ENCODE measurements at regions not wholly inside any gene's neighbourhood (a gene's known extent, or its start where the extent isn't known, plus 50 kb on each side); places are given as distances from the start of the nearest gene placed in this dataset.

GRCh38 chr6:100262086-100262485, 202.6 kb downstream of the SIM1 start:
- TF ChIP-seq TAF1 (IDR thresholded peaks at IDR 0.05; ENCODE audit: borderline replicate concordance, insufficient read depth, low read length), result no peak

- TF ChIP-seq SIN3A (IDR thresholded peaks at IDR 0.05; ENCODE audit: borderline replicate concordance, insufficient read depth, low read length) (no peak), FOXP2 (optimal IDR thresholded peaks at IDR 0.05; ENCODE audit: borderline replicate concordance, extremely low read depth, extremely low read length, insufficient read depth) (no peak), REST (IDR thresholded peaks at IDR 0.05; ENCODE audit: insufficient read depth in 1 of 2, low read depth in 2 of 2, low read length in 2 of 2) (no peak), POLR2AphosphoS5 (IDR thresholded peaks at IDR 0.05; ENCODE audit: low read depth, low read length) (no peak), TAF1 (IDR thresholded peaks at IDR 0.05; ENCODE audit: borderline replicate concordance, insufficient read depth, low read length) (no peak)
Observed at GRCh38 chr6:100261486-100261885, 203.2 kb downstream of the SIM1 start.

- TF ChIP-seq POLR2AphosphoS5 (IDR thresholded peaks at IDR 0.05; ENCODE audit: low read depth, low read length) (no peak), REST (IDR thresholded peaks at IDR 0.05; ENCODE audit: insufficient read depth in 1 of 2, low read depth in 2 of 2, low read length in 2 of 2) (no peak), SIN3A (IDR thresholded peaks at IDR 0.05; ENCODE audit: borderline replicate concordance, insufficient read depth, low read length) (no peak), TAF1 (IDR thresholded peaks at IDR 0.05; ENCODE audit: borderline replicate concordance, insufficient read depth, low read length) (no peak)
Observed at GRCh38 chr6:100260584-100260983, 204.1 kb downstream of the SIM1 start.

GRCh38 chr6:100259865-100260264, 204.9 kb downstream of the SIM1 start:
- TF ChIP-seq TAF1 (IDR thresholded peaks at IDR 0.05; ENCODE audit: borderline replicate concordance, insufficient read depth, low read length), result no peak
- TF ChIP-seq SIN3A (IDR thresholded peaks at IDR 0.05; ENCODE audit: borderline replicate concordance, insufficient read depth, low read length), result no peak
- no peak for TF ChIP-seq REST (IDR thresholded peaks at IDR 0.05; ENCODE audit: insufficient read depth in 1 of 2, low read depth in 2 of 2, low read length in 2 of 2)
- TF ChIP-seq POLR2AphosphoS5 (IDR thresholded peaks at IDR 0.05; ENCODE audit: low read depth, low read length), result no peak
- TF ChIP-seq FOXP2 (optimal IDR thresholded peaks at IDR 0.05; ENCODE audit: borderline replicate concordance, extremely low read depth, extremely low read length, insufficient read depth), result no peak

GRCh38 chr6:100258752-100259151, 206.0 kb downstream of the SIM1 start:
- TF ChIP-seq SIN3A (IDR thresholded peaks at IDR 0.05; ENCODE audit: borderline replicate concordance, insufficient read depth, low read length) (no peak), POLR2AphosphoS5 (IDR thresholded peaks at IDR 0.05; ENCODE audit: low read depth, low read length) (no peak), FOXP2 (optimal IDR thresholded peaks at IDR 0.05; ENCODE audit: borderline replicate concordance, extremely low read depth, extremely low read length, insufficient read depth) (no peak), TAF1 (IDR thresholded peaks at IDR 0.05; ENCODE audit: borderline replicate concordance, insufficient read depth, low read length) (no peak), REST (IDR thresholded peaks at IDR 0.05; ENCODE audit: insufficient read depth in 1 of 2, low read depth in 2 of 2, low read length in 2 of 2) (no peak)
